Loucy (cell line): ENCODE measurements at regions not wholly inside any gene's neighbourhood (a gene's known extent, or its start where the extent isn't known, plus 50 kb on each side); places are given as distances from the start of the nearest gene placed in this dataset.

Experiments
- H2AFZ ChIP-seq: fragments of 200-600 bp; sonication (generic); 2 replicates; pipeline ENCODE4 v1.6.0; 2016; ENCODE audit warnings: antibody characterized with exemption, mild to moderate bottlenecking, low read length, moderate library complexity
- H3F3A ChIP-seq: fragments of 200-600 bp; 2 replicates; pipeline ENCODE4 v1.6.0; 2016; ENCODE audit warnings: antibody characterized with exemption, low read depth, mild to moderate bottlenecking
- H3K27me3 ChIP-seq: fragments of 200-600 bp; sonication (generic); 2 replicates; pipeline ENCODE4 v1.6.1; 2014; ENCODE audit warnings: low read length, mild to moderate bottlenecking; ENCODE audit not compliant: insufficient read depth, poor library complexity, severe bottlenecking
- H3K36me3 ChIP-seq: fragments of 200-600 bp; sonication (generic); 2 replicates; pipeline ENCODE4 v1.6.1; 2016; ENCODE audit warnings: low read length; ENCODE audit not compliant: insufficient read depth
- H3K4me1 ChIP-seq: fragments of 200-600 bp; sonication (generic); 2 replicates; pipeline ENCODE4 v1.5.1; 2014; ENCODE audit warnings: low read length, mild to moderate bottlenecking; ENCODE audit not compliant: insufficient read depth, poor library complexity, severe bottlenecking
- H3K4me2 ChIP-seq: fragments of 200-600 bp; sonication (generic); 2 replicates; pipeline ENCODE4 v1.6.0; 2014; ENCODE audit warnings: antibody characterized with exemption, low read length, low read depth, mild to moderate bottlenecking; ENCODE audit not compliant: poor library complexity, severe bottlenecking
- H3K4me3 ChIP-seq: fragments of 200-600 bp; sonication (generic); 2 replicates; pipeline ENCODE4 v1.5.1; 2014; ENCODE audit warnings: low read length, mild to moderate bottlenecking, mixed read lengths; ENCODE audit not compliant: poor library complexity, severe bottlenecking
- H3K79me2 ChIP-seq: fragments of 200-600 bp; sonication (generic); 2 replicates; pipeline ENCODE4 v1.6.1; 2014; ENCODE audit warnings: low read length; ENCODE audit not compliant: insufficient read depth
- H3K9ac ChIP-seq: fragments of 200-600 bp; sonication (generic); 2 replicates; pipeline ENCODE4 v1.6.0; 2014; ENCODE audit warnings: mild to moderate bottlenecking, low read depth, low read length, moderate library complexity; ENCODE audit not compliant: poor library complexity, severe bottlenecking
- H3K9me2 ChIP-seq: fragments of 200-600 bp; sonication (generic); replicated peaks from 2 replicates; pipeline ENCODE4 v1.6.1; 2016; ENCODE audit warnings: low read depth, low read length, mixed read lengths
- H3K9me3 ChIP-seq: fragments of 200-600 bp; sonication (generic); 2 replicates; pipeline ENCODE4 v1.6.1; 2014; ENCODE audit warnings: mild to moderate bottlenecking, antibody characterized with exemption, low read length, low read depth; ENCODE audit not compliant: insufficient read depth
- H4K20me1 ChIP-seq: fragments of 200-600 bp; sonication (generic); 2 replicates; pipeline ENCODE4 v1.6.0; 2014; ENCODE audit warnings: antibody characterized with exemption, low read length, mild to moderate bottlenecking; ENCODE audit not compliant: insufficient read depth, poor library complexity, severe bottlenecking
- EZH2phosphoT487 ChIP-seq: fragments of 200-600 bp; IDR thresholded peaks from 2 replicates; pipeline ENCODE4 v1.6.1; 2018; ENCODE audit warnings: antibody characterized with exemption, mild to moderate bottlenecking, moderate library complexity, borderline replicate concordance
- TF ChIP-seq, protein P1 (sequence below): fragments of 200-600 bp; sonication (generic); conservative IDR thresholded peaks from 2 replicates; pipeline ENCODE4 v1.5.1; 2014; ENCODE audit warnings: mild to moderate bottlenecking, antibody characterized with exemption, low read length

DNA sequence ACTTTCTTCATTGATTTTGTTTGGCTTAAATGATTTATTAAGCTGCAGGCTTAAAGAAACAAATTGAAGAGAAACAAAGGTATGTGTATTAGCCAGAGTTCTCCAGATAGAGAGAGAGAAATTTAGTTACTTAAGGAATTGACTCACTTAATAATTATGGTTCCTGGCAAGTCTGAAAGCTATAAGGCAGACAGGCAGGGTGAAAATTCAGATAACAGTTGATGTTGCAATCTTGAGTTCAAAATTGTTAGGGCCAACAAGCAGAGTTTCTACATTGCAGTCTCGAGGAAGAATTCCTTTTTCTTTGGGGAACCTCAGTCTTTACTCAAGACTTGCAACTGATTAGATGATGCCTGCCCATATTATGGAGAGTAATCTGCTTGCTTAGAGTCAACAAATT lies 593.5 kb downstream of the ADCYAP1 start:
- H3K9ac ChIP-seq, result no peak overlapping the region
- no peaks in the 10 kb centered on the region for H3K79me2 ChIP-seq
- no peaks in the 10 kb centered on the region for H4K20me1 ChIP-seq
- H3K36me3 ChIP-seq, result no peaks in the 10 kb centered on the region
- TF ChIP-seq, protein P1, sequence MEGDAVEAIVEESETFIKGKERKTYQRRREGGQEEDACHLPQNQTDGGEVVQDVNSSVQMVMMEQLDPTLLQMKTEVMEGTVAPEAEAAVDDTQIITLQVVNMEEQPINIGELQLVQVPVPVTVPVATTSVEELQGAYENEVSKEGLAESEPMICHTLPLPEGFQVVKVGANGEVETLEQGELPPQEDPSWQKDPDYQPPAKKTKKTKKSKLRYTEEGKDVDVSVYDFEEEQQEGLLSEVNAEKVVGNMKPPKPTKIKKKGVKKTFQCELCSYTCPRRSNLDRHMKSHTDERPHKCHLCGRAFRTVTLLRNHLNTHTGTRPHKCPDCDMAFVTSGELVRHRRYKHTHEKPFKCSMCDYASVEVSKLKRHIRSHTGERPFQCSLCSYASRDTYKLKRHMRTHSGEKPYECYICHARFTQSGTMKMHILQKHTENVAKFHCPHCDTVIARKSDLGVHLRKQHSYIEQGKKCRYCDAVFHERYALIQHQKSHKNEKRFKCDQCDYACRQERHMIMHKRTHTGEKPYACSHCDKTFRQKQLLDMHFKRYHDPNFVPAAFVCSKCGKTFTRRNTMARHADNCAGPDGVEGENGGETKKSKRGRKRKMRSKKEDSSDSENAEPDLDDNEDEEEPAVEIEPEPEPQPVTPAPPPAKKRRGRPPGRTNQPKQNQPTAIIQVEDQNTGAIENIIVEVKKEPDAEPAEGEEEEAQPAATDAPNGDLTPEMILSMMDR, result no peak
- no peak for TF ChIP-seq EZH2phosphoT487
- H3K9me2 ChIP-seq, result no peaks in the 10 kb centered on the region
- no peaks in the 10 kb centered on the region for H3K27me3 ChIP-seq
- no peaks in the 10 kb centered on the region for H3K4me1 ChIP-seq
- peaks cover 4% of the 10 kb centered on the region; the same call in 1 of the 2 replicates for H3K9me3 ChIP-seq
- no peak overlapping the region for H3K4me3 ChIP-seq
- no peak overlapping the region for H2AFZ ChIP-seq
- no peak overlapping the region for H3K4me2 ChIP-seq
- no peaks in the 10 kb centered on the region for H3F3A ChIP-seq

DNA sequence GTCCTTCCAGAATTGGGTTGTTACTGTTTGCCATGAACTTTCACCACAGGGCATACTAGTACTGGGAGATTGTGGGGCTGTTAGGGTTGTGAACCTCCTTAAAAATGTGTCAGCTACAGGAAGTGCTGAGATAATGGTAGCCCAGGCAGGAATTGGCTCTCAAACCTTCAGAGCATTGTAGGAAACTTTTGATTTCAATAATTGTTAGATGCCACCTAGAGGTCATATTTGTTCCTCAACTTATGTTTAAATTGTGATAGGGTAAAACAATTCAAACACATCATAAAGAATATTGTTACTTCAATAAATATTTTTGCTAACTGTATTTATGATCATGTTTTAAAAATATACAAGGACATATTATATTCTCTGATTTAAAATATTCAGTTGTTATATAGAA lies 594.6 kb downstream of the ADCYAP1 start:
- Histone ChIP-seq H2AFZ (no peak overlapping the region), H3K4me3 (no peak overlapping the region), H3K4me1 (no peaks in the 10 kb centered on the region), H4K20me1 (no peaks in the 10 kb centered on the region), H3K9me3 (peaks cover 4% of the 10 kb centered on the region; the same call in 1 of the 2 replicates), H3K36me3 (no peaks in the 10 kb centered on the region), H3K79me2 (no peaks in the 10 kb centered on the region), H3K4me2 (no peak overlapping the region), H3K9ac (no peak overlapping the region), H3K9me2 (no peaks in the 10 kb centered on the region), H3F3A (no peaks in the 10 kb centered on the region), H3K27me3 (no peaks in the 10 kb centered on the region)
- TF ChIP-seq EZH2phosphoT487, result no peak
- TF ChIP-seq, protein P1, result peak; percentile 57

DNA sequence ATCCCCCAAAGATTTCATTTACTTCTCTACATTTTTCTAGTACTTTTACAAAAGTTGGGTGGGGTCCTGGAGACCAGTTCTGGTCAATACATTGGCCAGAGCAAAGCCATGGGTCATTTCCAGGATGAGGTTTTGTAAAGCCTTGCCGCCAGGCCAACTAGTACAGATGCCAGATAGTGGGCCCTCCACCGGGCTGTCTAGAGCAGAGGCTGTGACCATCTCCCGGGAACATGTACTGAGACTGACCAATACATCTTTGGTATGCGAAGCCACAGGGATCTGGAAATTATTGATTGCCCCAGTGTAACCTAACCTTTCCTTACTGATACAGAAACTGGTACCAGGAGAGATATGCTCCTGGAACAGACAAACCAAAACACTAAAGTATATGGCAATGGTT lies 599.2 kb downstream of the ADCYAP1 start:
- H3F3A ChIP-seq, result no peaks in the 10 kb centered on the region
- H3K9ac ChIP-seq, result no peak overlapping the region
- H3K27me3 ChIP-seq, result no peaks in the 10 kb centered on the region
- no peak overlapping the region for H3K4me2 ChIP-seq
- H2AFZ ChIP-seq, result no peak overlapping the region
- H3K9me2 ChIP-seq, result no peaks in the 10 kb centered on the region
- no peaks in the 10 kb centered on the region for H3K9me3 ChIP-seq
- no peaks in the 10 kb centered on the region for H3K36me3 ChIP-seq
- TF ChIP-seq EZH2phosphoT487, result no peak
- TF ChIP-seq, protein P1, result no peak
- H4K20me1 ChIP-seq, result no peaks in the 10 kb centered on the region
- no peaks in the 10 kb centered on the region for H3K4me1 ChIP-seq
- H3K4me3 ChIP-seq, result no peak overlapping the region
- H3K79me2 ChIP-seq, result no peaks in the 10 kb centered on the region
